DMS 273 (cell line): ENCODE measurements at regions not wholly inside any gene's neighbourhood (a gene's known extent, or its start where the extent isn't known, plus 50 kb on each side); places are given as distances from the start of the nearest gene placed in this dataset.

Source experiments
- DNase-seq: peaks from one replicate; lab custom pipeline; 2025; ENCODE audit not compliant: unreplicated experiment; lab: John Stamatoyannopoulos, UW

DNA sequence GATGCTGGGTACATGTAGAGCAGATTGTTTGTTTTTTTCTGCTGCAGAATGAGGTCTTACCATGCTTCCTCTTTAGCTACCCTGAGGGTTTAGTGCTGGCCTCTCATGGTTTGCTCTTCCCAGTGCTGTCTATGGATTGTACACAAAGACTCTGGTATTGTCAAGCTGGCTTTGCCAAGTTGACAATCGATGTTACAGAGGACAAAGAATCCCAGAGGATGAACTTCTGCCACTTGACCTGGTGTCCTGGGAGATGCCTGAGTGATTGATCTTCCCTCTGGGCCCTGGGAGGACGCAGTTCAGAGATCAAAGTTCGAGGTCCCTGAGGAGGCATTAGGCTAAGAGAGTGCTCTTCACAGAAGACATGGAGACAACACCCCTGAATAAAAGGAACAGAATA is 865.4 kb downstream of the CCSER2 start:
- no peak for DNase-seq

GRCh38 chr10:85194706-85195105 is 866.3 kb downstream of the CCSER2 start:
- DNase-seq: no peak

GRCh38 chr10:85195596-85195995 is 867.2 kb downstream of the CCSER2 start:
- no peak for DNase-seq

- no peak for DNase-seq
Observed at GRCh38 chr10:85204814-85205213, 876.4 kb downstream of the CCSER2 start.

GRCh38 chr10:85212526-85212925 is 884.1 kb downstream of the CCSER2 start:
- peak; percentile 54 for DNase-seq

DNA sequence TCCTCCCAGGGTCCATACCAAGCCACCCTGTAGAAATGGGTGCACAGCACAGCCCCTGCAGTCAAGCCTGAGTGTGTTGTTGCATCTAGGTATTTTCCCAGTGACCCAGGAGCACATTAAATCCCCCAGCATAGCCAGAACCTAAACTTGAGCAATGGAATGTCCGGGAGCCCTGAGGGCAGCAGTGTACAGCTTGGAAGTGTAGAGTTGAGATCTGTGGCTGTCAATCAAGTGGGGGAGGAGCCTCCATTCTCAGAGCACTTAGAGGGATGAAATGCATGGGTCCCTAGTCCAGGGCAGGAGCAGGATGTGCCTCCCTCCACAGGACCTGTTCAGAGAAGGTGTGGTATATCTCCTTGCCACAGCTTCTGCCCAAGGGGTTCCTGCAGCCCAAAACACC is 885.1 kb downstream of the CCSER2 start:
- DNase-seq: no peak

DNA sequence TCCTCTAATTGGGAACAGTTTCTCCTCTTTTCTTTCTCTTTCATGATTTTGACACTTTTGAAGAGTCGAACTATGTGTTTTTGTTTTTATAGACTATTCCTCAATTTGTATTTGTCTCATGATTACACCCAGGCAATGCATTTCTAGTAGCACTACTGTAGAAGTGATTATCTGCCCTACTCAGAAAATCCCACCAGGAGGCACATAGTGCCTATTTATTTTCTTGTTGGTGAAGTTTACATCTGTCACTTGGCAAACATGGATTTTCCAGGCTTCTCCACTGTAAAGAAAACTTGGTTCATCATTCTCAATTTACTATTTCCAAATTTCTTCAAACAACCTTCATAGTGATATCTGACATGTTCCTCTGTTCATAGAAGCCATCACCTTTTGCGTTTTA is 893.9 kb downstream of the CCSER2 start:
- DNase-seq: peak; percentile 14

DNA sequence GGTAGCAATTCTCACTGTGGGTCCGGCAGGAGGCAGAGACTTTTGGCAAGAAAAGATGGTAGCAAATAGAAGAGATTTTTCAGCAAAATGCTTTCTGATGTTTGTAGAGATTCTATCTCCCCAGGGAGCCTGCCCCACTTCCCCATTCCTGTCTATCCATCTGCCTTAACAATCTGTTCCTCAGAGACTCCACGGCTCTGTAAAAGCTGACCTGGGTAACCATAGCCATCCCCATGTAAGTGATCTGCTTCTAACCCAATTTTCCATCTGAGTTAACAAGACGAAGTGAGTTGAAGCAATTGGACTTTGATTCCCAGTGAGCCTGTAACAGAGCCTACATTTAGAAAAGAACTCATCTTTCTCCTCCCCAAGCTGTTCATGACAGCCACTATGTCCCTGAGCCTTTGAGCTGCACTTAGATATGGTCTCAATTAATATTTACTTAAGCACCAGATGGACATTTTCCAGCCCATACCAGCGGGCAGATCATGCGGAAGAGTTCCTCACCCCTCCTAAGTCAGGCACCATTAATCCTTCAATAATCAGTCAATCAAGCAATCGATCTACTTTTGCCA is 896.1 kb downstream of the CCSER2 start:
- DNase-seq: peak; percentile 79

- peak; percentile 3 for DNase-seq
Observed at GRCh38 chr10:85225311-85225710, 896.9 kb downstream of the CCSER2 start.

DNA sequence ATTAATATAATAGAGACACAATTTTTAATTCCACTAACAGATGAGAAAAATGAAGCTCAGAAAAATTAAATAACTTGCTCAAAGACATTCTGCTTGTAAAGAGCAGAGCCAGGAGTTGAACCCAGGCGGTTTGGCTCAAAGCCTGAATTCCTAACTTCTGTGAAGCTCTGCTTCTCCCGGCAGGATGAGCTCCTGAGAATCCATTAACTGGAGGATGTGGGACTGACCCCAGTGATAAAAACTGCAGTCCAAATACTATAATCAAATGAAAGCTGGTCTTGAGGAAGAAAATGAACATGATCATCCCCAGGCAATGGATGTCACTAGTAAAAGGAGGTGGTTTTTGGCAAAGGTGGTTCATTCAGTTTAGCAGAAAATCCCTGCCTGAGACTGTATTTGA is 898.2 kb downstream of the CCSER2 start:
- no peak for DNase-seq

DNA sequence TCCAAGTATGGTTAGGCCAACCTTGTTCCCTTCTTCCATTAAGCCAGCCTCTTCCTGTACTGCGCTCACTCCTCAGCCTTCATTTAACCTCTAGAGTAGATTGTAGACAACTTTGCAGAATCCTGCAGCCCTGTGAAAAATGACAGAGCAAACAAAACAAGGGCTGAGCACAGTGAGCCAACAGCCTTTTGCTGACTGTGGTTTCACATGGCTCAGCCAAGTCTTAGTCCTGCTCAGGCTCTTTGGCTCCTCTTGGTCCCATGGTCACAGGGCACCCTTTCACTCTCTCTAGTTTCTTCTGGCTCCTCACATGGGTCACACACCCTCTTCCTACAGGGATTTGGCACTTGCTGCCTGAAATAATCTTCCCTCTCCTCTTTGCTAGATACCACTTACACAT is 900.3 kb downstream of the CCSER2 start:
- DNase-seq: no peak

DNA sequence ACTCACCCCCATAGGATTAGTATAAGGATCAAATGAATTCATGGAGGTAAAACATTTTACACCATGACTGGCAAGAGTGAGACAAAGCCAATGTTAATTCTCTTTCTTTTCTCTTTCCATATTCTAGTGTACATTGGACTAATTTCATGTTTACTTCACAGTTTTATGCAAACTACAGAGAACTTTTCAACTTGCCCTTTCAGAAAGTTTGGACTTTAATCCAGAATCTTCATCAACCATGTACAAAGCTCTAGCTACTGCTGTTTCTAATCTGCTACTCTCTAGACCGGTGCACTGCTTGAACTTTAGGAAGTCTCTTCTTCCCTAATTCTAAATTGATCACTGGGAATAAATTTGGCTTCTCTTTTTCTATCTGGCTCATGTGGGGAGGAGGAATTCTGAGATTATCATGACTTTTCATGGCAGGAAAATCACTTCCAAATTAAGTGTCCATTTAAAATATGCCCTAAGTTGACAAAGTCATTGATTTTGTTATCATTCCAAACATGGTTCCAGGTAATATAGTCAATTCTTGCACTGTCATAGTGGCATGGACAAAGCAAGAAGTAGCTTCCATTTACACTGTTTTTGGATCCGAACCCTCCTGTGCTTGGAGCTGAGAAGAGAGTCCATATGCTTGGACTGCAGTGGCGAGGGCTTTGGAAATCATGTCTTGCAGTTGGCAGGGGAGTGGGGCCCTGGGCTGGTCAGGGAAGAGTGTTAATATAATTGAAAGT is 903.3 kb downstream of the CCSER2 start:
- DNase-seq: no peak

DNA sequence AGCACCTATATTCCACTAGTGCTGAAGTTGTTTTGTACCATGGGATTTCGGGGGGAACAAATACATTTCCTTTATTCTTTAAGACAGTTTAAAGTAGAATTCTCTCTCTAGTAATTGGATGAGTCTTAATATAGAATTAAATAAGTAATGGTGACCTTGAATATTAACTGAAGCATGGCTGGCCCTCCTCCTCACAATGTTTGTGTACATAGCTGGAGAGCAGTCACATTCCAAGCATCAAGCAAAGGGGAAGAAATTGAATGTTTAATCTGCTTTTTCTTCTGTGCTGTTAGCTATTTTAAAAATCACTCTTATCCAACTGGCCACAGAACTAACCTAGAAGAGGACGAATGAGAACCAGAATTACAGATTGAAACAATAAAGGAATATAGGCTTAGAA is 906.9 kb downstream of the CCSER2 start:
- DNase-seq: no peak

DNA sequence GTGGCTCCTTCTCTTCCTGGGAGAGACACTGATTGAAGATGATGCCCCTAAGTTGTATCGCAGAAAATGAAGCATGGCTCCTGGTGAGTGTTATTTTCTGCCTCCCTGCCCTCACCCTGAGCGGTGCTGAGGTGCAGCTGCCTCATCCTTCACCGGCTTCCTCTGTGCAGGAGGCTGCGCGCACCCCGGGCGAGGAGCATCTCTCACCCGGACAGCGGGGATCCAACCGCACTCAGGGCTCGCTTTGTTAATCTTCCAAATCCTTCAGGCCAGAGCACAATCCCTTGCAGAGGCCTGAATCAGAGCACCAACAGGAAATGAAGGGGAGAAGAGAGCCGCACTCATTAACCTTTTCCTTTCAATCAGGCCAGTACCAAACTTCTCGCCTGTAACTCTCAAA is 910.3 kb downstream of the CCSER2 start:
- DNase-seq: no peak

- DNase-seq: no peak
Observed at GRCh38 chr10:85250304-85250703, 921.9 kb downstream of the CCSER2 start.

DNA sequence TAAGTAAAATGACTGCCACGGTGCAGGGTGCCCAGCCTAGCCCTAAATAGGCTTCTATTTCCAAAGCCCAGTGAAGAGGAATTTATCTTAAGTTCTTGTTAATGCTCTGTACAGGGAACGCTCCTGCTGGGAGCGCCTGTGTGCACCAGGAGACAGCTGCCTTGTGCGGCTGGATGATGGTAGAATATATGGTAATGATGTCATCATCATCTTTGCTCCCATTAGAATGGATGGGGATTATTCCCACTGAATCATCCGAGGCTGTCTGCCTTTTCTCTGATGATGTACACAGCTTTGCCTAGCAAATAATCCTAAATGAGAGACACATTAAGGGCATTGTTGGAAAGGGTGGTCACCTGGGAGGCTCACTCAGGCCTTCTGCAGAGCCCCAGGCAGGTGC is 928.1 kb downstream of the CCSER2 start:
- no peak for DNase-seq

DNA sequence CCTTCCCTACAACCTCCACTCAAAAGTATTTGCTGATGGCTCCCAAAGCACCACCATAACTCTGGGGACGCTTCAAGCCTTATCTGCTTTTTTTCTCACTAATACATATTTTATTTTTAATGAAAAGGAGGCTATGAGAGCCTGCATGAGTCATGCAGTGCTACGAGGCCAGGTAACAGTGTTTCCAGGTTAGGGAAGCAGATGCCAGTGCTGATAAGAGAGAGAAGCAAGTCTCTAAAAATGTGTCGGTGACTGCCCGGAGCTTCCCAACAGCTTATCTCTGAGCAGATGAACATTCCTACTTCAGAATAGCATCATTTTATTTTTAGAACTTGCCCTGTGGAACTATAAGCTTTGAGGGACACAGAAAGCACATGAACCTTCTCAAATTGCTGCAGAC is 931.5 kb downstream of the CCSER2 start:
- DNase-seq: no peak

DNA sequence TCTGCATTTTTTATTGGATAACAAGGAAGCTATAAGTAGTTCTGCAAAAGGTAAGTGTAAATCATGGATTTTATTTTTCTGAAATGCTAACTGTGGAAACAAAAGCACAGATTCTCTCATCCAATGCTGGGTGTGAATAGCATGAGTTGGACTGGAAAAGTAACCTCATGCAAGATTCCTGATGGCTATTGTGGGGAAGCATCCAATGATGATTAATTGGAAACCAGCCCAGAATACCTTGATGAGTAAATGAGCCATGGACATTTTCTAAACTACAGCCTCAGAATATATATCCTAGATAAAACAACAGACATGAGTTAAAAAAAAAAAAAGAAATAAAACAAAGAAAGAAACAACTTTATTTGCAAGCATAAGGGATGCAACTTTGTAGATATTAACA is 934.6 kb downstream of the CCSER2 start:
- no peak for DNase-seq

GRCh38 chr10:85265121-85265520 is 936.7 kb downstream of the CCSER2 start:
- DNase-seq: no peak

GRCh38 chr10:85266808-85267207 is 938.4 kb downstream of the CCSER2 start:
- no peak for DNase-seq

DNA sequence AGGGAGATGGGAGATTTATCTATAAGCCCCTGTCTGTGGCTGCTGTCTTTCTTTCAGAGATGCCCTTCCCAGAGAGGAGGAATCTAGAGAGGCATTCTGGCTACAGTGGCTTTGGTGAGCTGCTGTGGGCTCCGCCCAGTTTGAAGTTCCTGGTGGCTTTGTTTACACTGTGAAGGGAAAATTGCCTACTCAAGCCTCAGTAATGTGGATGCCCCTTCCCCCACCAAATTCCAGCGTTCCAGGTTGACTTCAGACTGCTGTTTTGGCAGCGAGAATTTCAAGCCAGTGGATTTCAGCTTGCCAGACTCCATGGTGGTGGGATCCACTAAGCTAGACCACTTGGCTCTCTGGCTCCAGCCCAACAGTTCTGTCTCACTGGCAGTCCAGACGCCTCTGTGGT is 951.6 kb downstream of the CCSER2 start:
- peak; percentile 11 for DNase-seq

GRCh38 chr10:85284778-85285770 is 956.7 kb downstream of the CCSER2 start:
- DNase-seq: no peak
